ENCODE measurements at regions not wholly inside any gene's neighbourhood (a gene's known extent, or its start where the extent isn't known, plus 50 kb on each side); places are given as distances from the start of the nearest gene placed in this dataset.

- Histone ChIP-seq H3K27me3 (ENCODE audit: control insufficient read depth, insufficient read depth, low read length) (no peaks in the 10 kb centered on the region), H3K9me3 (ENCODE audit: control insufficient read depth, insufficient read depth, low read length) (no peaks in the 10 kb centered on the region), H3K4me3 (ENCODE audit: low read length) (no peak overlapping the region), H3K4me1 (ENCODE audit: control insufficient read depth, insufficient read depth, low read length) (no peaks in the 10 kb centered on the region), H3K27ac (ENCODE audit: low read length) (no peak overlapping the region), H3K36me3 (ENCODE audit: control insufficient read depth, insufficient read depth, low read length) (no peaks in the 10 kb centered on the region)
- no peak for TF ChIP-seq CTCF (IDR thresholded peaks at IDR 0.05)
- 78% methylated on average over 1 of the region's 2 CpGs for WGBS (ENCODE audit: insufficient coverage)
- no peak for DNase-seq
- no peak for ATAC-seq
- H3K27me3 Mint-ChIP-seq (ENCODE audit: low read depth in 2 of 2), result no peaks in the 10 kb centered on the region
- no peak overlapping the region for H3K27ac Mint-ChIP-seq
- H3K4me1 Mint-ChIP-seq, result peaks cover 0 to 11% of the 10 kb centered on the region in 2 donors
- H3K36me3 Mint-ChIP-seq, result peaks cover 20% of the 10 kb centered on the region
- no peak overlapping the region for H3K4me3 Mint-ChIP-seq
- intact Hi-C loops (cut with micrococcal nuclease), result no loop called here
- H3K9me3 Mint-ChIP-seq, result peaks cover 7 to 8% of the 10 kb centered on the region in 2 donors
These were observed 140.3 kb upstream of the ODAD2 start for GRCh38 chr10:28139138-28139537.

GRCh38 chr10:28137907-28138880 is 139.3 kb upstream of the ODAD2 start:
- ATAC-seq (no peak), DNase-seq (no peak)
- Mint-ChIP-seq H3K4me3 (no peak overlapping the region), H3K4me1 (peaks cover 0 to 11% of the 10 kb centered on the region in 2 donors), H3K27me3 (ENCODE audit: low read depth in 2 of 2) (no peaks in the 10 kb centered on the region), H3K36me3 (peaks cover 24% of the 10 kb centered on the region), H3K9me3 (peaks cover 9% of the 10 kb centered on the region in 2 donors), H3K27ac (no peak overlapping the region)
- no CpG with 5 or more reads among the region's 1 CpG for WGBS (ENCODE audit: insufficient coverage)
- Histone ChIP-seq H3K4me1 (ENCODE audit: control insufficient read depth, insufficient read depth, low read length) (no peaks in the 10 kb centered on the region), H3K4me3 (ENCODE audit: low read length) (no peak overlapping the region), H3K27ac (ENCODE audit: low read length) (no peak overlapping the region), H3K36me3 (ENCODE audit: control insufficient read depth, insufficient read depth, low read length) (no peaks in the 10 kb centered on the region), H3K9me3 (ENCODE audit: control insufficient read depth, insufficient read depth, low read length) (no peaks in the 10 kb centered on the region), H3K27me3 (ENCODE audit: control insufficient read depth, insufficient read depth, low read length) (no peaks in the 10 kb centered on the region)
- no peak for TF ChIP-seq CTCF (IDR thresholded peaks at IDR 0.05)
- intact Hi-C loops (cut with micrococcal nuclease), result no loop called here

GRCh38 chr10:28135258-28135657 is 136.4 kb upstream of the ODAD2 start:
- no peaks in the 10 kb centered on the region for H3K4me1 ChIP-seq (ENCODE audit: control insufficient read depth, insufficient read depth, low read length)
- Mint-ChIP-seq H3K27me3 (ENCODE audit: low read depth in 2 of 2) (no peaks in the 10 kb centered on the region), H3K36me3 (peaks cover 28% of the 10 kb centered on the region), H3K4me1 (peaks cover 0 to 11% of the 10 kb centered on the region in 2 donors), H3K27ac (no peak overlapping the region), H3K4me3 (no peak overlapping the region), H3K9me3 (peaks cover 10% of the 10 kb centered on the region in 2 donors)
- ATAC-seq (no peak), DNase-seq (no peak)
- intact Hi-C loops (cut with micrococcal nuclease), result no loop called here
- H3K27ac ChIP-seq (ENCODE audit: low read length), result no peak overlapping the region
- H3K27me3 ChIP-seq (ENCODE audit: control insufficient read depth, insufficient read depth, low read length), result no peaks in the 10 kb centered on the region
- H3K36me3 ChIP-seq (ENCODE audit: control insufficient read depth, insufficient read depth, low read length), result peaks cover 3% of the 10 kb centered on the region
- no peak overlapping the region for H3K4me3 ChIP-seq (ENCODE audit: low read length)
- no peaks in the 10 kb centered on the region for H3K9me3 ChIP-seq (ENCODE audit: control insufficient read depth, insufficient read depth, low read length)
- TF ChIP-seq CTCF (IDR thresholded peaks at IDR 0.05), result no peak

Data from natural killer cell (primary cell).